ENCODE measurements at regions not wholly inside any gene's neighbourhood (a gene's known extent, or its start where the extent isn't known, plus 50 kb on each side); places are given as distances from the start of the nearest gene placed in this dataset.
"Not testable (repeated sequence)": the region's sequence is repeated elsewhere in the genome, so short reads cannot be mapped to it uniquely, and the experiment has no call there.

DNA sequence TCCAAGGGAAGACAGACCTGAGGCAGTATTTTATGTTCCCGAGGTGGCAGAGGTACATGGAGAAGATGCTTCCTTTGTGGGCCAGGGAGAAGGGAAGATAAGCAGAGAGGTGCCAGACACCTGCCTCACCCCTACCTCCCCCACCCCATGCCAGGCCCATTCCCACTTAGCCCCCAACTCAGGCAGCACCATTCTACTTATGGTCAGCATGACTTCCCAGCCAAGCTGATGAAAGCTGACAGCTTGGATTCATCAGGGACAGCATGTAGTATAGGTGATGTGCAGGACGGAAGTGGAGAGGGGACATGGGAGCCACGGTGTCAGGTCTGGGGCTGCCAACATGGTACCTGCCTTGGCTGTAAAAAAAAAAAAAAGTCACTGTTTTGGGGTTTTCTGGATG, 57.5 kb upstream of the CSPG4 start:
- Histone ChIP-seq H3K36me3 (ENCODE audit: insufficient read depth) (no peaks in the 10 kb centered on the region), H3K27ac (ENCODE audit: low read depth) (no peak overlapping the region), H3F3A (replicated peaks; ENCODE audit: low read depth) (no peaks in the 10 kb centered on the region), H4K20me1 (replicated peaks; ENCODE audit: insufficient read depth) (no peaks in the 10 kb centered on the region), H3K9me2 (ENCODE audit: insufficient read depth) (no peaks in the 10 kb centered on the region), H3K4me3 (no peak overlapping the region), H3K27me3 (ENCODE audit: insufficient read depth) (no peaks in the 10 kb centered on the region), H3K4me2 (no peak overlapping the region), H2AFZ (no peak overlapping the region), H3K79me2 (replicated peaks; ENCODE audit: insufficient read depth) (no peaks in the 10 kb centered on the region), H3K4me1 (ENCODE audit: insufficient read depth) (peaks cover 22% of the 10 kb centered on the region)
- Mint-ChIP-seq H3K27ac (peak overlapping the region; percentile 87; the same call in 1 of the 2 replicates), H3K4me1 (peaks cover 28% of the 10 kb centered on the region), H3K27me3 (ENCODE audit: insufficient read depth, low read depth, poor library complexity) (peaks cover 11% of the 10 kb centered on the region), H3K4me3 (no peak overlapping the region), H3K36me3 (ENCODE audit: low read depth) (peaks cover 2% of the 10 kb centered on the region; the same call in 1 of the 3 replicates), H3K9me3 (peaks cover 2% of the 10 kb centered on the region; the same call in 1 of the 3 replicates)
- ATAC-seq (no peak), DNase-seq (ENCODE audit: low spot score) (no peak)
- TF ChIP-seq STAT1 (IDR thresholded peaks at IDR 0.05; ENCODE audit: unreplicated experiment) = no peak
- no peak for TF ChIP-seq CTCF (conservative IDR thresholded peaks at IDR 0.05; ENCODE audit: low read depth in 2 of 2)
- no peak for TF ChIP-seq POLR2AphosphoS5 (IDR thresholded peaks at IDR 0.05; ENCODE audit: low read depth)
- no peak for TF ChIP-seq EZH2phosphoT487 (IDR thresholded peaks at IDR 0.05; ENCODE audit: unreplicated experiment)
- no peak for TF ChIP-seq EZH2 (IDR thresholded peaks at IDR 0.05; ENCODE audit: low read depth, unreplicated experiment)
- TF ChIP-seq ZNF331 (CRISPR knock-in tag; IDR thresholded peaks at IDR 0.05; ENCODE audit: low read depth) = no peak
- no peak for TF ChIP-seq NANOG (IDR thresholded peaks at IDR 0.05; ENCODE audit: borderline replicate concordance)
- TF ChIP-seq, protein P1, sequence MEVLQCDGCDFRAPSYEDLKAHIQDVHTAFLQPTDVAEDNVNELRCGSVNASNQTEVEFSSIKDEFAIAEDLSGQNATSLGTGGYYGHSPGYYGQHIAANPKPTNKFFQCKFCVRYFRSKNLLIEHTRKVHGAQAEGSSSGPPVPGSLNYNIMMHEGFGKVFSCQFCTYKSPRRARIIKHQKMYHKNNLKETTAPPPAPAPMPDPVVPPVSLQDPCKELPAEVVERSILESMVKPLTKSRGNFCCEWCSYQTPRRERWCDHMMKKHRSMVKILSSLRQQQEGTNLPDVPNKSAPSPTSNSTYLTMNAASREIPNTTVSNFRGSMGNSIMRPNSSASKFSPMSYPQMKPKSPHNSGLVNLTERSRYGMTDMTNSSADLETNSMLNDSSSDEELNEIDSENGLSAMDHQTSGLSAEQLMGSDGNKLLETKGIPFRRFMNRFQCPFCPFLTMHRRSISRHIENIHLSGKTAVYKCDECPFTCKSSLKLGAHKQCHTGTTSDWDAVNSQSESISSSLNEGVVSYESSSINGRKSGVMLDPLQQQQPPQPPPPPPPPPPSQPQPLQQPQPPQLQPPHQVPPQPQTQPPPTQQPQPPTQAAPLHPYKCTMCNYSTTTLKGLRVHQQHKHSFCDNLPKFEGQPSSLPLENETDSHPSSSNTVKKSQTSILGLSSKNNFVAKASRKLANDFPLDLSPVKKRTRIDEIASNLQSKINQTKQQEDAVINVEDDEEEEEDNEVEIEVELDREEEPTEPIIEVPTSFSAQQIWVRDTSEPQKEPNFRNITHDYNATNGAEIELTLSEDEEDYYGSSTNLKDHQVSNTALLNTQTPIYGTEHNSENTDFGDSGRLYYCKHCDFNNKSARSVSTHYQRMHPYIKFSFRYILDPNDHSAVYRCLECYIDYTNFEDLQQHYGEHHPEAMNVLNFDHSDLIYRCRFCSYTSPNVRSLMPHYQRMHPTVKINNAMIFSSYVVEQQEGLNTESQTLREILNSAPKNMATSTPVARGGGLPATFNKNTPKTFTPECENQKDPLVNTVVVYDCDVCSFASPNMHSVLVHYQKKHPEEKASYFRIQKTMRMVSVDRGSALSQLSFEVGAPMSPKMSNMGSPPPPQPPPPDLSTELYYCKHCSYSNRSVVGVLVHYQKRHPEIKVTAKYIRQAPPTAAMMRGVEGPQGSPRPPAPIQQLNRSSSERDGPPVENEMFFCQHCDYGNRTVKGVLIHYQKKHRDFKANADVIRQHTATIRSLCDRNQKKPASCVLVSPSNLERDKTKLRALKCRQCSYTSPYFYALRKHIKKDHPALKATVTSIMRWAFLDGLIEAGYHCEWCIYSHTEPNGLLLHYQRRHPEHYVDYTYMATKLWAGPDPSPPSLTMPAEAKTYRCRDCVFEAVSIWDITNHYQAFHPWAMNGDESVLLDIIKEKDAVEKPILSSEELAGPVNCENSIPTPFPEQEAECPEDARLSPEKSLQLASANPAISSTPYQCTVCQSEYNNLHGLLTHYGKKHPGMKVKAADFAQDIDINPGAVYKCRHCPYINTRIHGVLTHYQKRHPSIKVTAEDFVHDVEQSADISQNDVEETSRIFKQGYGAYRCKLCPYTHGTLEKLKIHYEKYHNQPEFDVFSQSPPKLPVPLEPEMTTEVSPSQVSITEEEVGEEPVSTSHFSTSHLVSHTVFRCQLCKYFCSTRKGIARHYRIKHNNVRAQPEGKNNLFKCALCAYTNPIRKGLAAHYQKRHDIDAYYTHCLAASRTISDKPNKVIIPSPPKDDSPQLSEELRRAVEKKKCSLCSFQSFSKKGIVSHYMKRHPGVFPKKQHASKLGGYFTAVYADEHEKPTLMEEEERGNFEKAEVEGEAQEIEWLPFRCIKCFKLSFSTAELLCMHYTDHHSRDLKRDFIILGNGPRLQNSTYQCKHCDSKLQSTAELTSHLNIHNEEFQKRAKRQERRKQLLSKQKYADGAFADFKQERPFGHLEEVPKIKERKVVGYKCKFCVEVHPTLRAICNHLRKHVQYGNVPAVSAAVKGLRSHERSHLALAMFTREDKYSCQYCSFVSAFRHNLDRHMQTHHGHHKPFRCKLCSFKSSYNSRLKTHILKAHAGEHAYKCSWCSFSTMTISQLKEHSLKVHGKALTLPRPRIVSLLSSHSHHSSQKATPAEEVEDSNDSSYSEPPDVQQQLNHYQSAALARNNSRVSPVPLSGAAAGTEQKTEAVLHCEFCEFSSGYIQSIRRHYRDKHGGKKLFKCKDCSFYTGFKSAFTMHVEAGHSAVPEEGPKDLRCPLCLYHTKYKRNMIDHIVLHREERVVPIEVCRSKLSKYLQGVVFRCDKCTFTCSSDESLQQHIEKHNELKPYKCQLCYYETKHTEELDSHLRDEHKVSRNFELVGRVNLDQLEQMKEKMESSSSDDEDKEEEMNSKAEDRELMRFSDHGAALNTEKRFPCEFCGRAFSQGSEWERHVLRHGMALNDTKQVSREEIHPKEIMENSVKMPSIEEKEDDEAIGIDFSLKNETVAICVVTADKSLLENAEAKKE (CRISPR knock-in tag; IDR thresholded peaks at IDR 0.05) = no peak
- TF ChIP-seq JUNB (IDR thresholded peaks at IDR 0.05; ENCODE audit: unreplicated experiment) = no peak
- no peak for TF ChIP-seq ZNF114 (CRISPR knock-in tag; IDR thresholded peaks at IDR 0.05)
- no peak for TF ChIP-seq REST (IDR thresholded peaks at IDR 0.05; ENCODE audit: unreplicated experiment)

DNA sequence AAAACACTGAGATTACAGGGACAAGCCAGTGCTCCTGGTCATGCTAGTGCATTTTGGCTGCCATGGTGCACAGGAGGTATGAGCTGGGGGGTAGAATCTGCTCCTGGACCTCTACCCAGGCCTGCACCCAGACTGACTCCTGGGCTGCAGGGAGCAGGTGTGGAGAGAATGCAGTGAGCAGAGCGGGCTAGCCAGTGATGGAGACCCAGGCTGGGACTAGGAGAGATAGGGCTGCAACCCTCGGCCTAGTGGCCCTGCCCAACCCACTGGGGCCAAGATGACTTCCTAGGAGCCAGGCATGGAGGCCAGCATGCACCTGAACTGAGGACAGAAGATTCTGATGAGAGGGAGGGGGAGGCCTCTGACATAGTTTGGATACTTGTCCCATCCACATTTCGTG, 55.9 kb upstream of the CSPG4 start:
- not testable (repeated sequence) for H2AFZ ChIP-seq; H3K4me3 ChIP-seq; H3K4me2 ChIP-seq; H3K36me3 ChIP-seq (ENCODE audit: insufficient read depth); H3K27me3 ChIP-seq (ENCODE audit: insufficient read depth); H3K4me3 Mint-ChIP-seq; H3K27ac Mint-ChIP-seq; H3F3A ChIP-seq (replicated peaks; ENCODE audit: low read depth); H3K36me3 Mint-ChIP-seq (ENCODE audit: low read depth); ATAC-seq; H3K9me3 Mint-ChIP-seq; H3K79me2 ChIP-seq (replicated peaks; ENCODE audit: insufficient read depth); H4K20me1 ChIP-seq (replicated peaks; ENCODE audit: insufficient read depth); DNase-seq (ENCODE audit: low spot score); H3K27ac ChIP-seq (ENCODE audit: low read depth); H3K9me2 ChIP-seq (ENCODE audit: insufficient read depth)
- peaks cover 22% of the 10 kb centered on the region for H3K4me1 ChIP-seq (ENCODE audit: insufficient read depth)
- Mint-ChIP-seq H3K4me1 (peaks cover 22% of the 10 kb centered on the region), H3K27me3 (ENCODE audit: insufficient read depth, low read depth, poor library complexity) (peaks cover 11% of the 10 kb centered on the region)
